WERI-Rb-1 (cell line): ENCODE measurements at regions not wholly inside any gene's neighbourhood (a gene's known extent, or its start where the extent isn't known, plus 50 kb on each side); places are given as distances from the start of the nearest gene placed in this dataset.

Source experiments
- DNase-seq: peaks from one replicate; pipeline ENCODE4 v3.0.0-alpha.2; 2020
- H3K27ac ChIP-seq: fragments of 250-450 bp; sonication (Bioruptor Pico); 2 replicates; pipeline ENCODE4 v1.5.1; 2020; ENCODE audit warnings: mild to moderate bottlenecking, moderate library complexity
- H3K27me3 ChIP-seq: fragments of 250-450 bp; sonication (Bioruptor Pico); 2 replicates; pipeline ENCODE4 v1.5.1; 2021; ENCODE audit warnings: mild to moderate bottlenecking, low read depth, moderate library complexity; ENCODE audit not compliant: insufficient read depth, severe bottlenecking
- H3K36me3 ChIP-seq: fragments of 250-450 bp; sonication (Bioruptor Pico); 2 replicates; pipeline ENCODE4 v1.5.1; 2020; ENCODE audit warnings: mild to moderate bottlenecking, moderate library complexity
- H3K4me3 ChIP-seq: 2 replicates; pipeline ENCODE4 v1.5.1; 2011; ENCODE audit warnings: low read depth, mild to moderate bottlenecking, control low read depth, low read length
- H3K9me3 ChIP-seq: fragments of 250-450 bp; sonication (Bioruptor Pico); 2 replicates; pipeline ENCODE4 v1.5.1; 2021; ENCODE audit warnings: mild to moderate bottlenecking, moderate library complexity; ENCODE audit not compliant: severe bottlenecking
- TF ChIP-seq, protein P1 (sequence below): IDR thresholded peaks from 2 replicates; pipeline ENCODE4 v1.5.1; 2011; ENCODE audit warnings: low read depth, mild to moderate bottlenecking, control low read depth, inconsistent platforms, low read length

DNA sequence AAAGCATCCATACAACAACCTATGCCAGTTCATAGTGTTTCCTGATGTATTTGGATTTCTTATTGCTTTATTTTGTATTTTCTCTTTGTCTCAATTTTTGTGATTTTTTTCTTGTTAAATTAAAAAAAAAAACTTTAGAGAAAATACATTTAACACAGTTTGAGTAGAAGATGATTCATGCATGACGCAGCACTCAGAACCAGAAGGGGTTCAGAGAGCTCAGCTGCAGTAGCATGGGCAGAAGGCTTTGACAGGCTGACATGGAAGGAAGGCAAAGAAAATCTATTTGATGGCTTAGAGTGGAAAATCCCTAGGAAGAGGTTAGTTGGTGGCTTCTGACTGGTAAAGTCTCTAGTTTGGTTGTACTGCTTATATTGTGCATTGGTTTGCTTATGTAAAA lies 207.2 kb upstream of the STXBP5 start:
- Histone ChIP-seq H3K36me3 (no peaks in the 10 kb centered on the region), H3K4me3 (no peak overlapping the region), H3K9me3 (no peaks in the 10 kb centered on the region), H3K27ac (no peak overlapping the region), H3K27me3 (no peaks in the 10 kb centered on the region)
- TF ChIP-seq, protein P1, sequence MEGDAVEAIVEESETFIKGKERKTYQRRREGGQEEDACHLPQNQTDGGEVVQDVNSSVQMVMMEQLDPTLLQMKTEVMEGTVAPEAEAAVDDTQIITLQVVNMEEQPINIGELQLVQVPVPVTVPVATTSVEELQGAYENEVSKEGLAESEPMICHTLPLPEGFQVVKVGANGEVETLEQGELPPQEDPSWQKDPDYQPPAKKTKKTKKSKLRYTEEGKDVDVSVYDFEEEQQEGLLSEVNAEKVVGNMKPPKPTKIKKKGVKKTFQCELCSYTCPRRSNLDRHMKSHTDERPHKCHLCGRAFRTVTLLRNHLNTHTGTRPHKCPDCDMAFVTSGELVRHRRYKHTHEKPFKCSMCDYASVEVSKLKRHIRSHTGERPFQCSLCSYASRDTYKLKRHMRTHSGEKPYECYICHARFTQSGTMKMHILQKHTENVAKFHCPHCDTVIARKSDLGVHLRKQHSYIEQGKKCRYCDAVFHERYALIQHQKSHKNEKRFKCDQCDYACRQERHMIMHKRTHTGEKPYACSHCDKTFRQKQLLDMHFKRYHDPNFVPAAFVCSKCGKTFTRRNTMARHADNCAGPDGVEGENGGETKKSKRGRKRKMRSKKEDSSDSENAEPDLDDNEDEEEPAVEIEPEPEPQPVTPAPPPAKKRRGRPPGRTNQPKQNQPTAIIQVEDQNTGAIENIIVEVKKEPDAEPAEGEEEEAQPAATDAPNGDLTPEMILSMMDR, result no peak
- DNase-seq, result no peak

DNA sequence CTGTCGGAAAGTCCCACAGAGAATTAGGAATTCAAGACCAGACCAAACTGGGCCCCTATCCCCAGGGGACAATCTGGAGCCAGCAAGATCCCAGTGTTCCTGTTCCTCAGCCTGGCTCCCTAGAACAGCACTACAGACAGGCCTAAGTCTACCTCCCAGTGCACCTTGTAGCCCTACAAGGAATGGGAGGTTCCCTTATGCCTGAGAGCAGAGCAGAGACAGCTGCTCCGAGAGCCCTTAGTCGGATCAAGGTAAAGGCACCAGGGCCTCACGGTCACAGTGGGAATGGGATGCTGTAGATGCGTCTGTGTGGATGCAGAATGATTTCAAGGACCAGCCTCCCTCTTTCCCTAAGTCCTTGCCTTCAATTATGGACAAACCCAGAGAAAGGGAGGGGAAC lies 204.5 kb upstream of the STXBP5 start:
- Histone ChIP-seq H3K36me3 (no peaks in the 10 kb centered on the region), H3K4me3 (no peak overlapping the region), H3K9me3 (no peaks in the 10 kb centered on the region), H3K27me3 (no peaks in the 10 kb centered on the region), H3K27ac (no peak overlapping the region)
- no peak for DNase-seq
- TF ChIP-seq, protein P1, result no peak

DNA sequence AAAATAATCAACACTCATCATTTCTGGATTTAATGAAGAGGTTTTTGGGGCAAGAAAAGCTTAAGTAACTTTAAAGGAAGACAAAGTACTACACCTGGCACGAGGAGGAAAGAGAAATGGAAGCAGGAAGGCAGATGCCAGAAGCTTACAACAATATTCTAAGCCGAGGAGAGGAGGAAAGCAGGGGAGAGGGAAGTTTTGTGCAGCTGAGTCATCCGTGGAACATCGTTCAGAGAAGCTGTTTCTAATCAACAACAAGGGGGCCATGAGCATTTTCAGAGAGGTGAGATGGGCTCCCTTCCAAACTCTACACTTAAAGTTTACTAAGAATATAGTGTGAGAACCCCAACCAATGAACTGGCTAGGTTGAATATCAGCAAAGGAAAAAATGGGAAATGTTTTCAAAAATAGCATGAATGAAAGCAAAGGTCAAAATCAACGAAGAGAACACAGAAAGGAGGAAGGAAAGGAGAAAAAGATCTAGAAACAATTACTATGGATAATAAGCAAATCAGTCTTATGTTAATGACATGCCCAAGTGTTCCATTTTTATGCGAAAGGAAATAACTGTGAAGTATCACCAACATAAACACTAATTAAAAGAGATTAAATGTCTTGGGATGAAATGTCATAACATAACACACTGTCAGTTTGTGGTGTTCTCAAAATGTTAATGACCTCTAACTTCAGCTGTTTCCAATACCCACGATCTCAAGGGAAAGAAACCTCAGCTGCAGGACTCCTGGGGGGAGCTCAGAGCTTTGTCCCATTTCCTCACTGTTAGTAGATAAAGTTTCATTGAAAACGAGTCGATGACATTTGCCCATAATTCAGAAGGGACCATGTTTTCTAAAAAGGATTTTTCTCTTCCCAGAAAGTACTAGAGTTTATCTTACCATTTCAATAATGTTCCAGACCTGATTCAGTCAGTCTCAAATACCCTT lies 203.4 kb upstream of the STXBP5 start:
- no peak for DNase-seq

DNA sequence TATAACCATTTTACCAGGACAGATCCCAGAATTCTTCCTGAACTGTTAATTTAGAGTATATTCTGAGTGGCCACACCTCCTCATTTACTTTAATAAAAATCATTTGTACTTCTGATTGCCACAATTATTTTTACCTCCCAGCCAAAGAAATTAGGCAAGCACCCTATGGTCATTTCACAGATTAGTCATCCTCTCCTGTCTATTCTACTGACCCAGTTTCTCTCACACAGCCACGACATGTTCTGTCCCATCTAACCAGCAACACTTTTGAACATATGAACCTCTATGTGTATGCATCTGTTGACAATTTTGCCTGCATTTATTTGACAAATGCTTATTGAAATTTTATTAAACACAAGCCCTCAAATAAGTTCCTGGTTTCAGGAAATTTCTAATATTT lies 202.6 kb upstream of the STXBP5 start:
- Histone ChIP-seq H3K27ac (no peak overlapping the region), H3K9me3 (no peaks in the 10 kb centered on the region), H3K4me3 (no peak overlapping the region), H3K36me3 (no peaks in the 10 kb centered on the region), H3K27me3 (no peaks in the 10 kb centered on the region)
- no peak for DNase-seq
- TF ChIP-seq, protein P1, result no peak

More for the DNA sequence above, 203.4 kb upstream of the STXBP5 start:
- H3K36me3 ChIP-seq, result no peaks in the 10 kb centered on the region
- no peak overlapping the region for H3K4me3 ChIP-seq
- no peaks in the 10 kb centered on the region for H3K9me3 ChIP-seq
- no peaks in the 10 kb centered on the region for H3K27me3 ChIP-seq
- no peak overlapping the region for H3K27ac ChIP-seq
- TF ChIP-seq, protein P1, result no peak

DNA sequence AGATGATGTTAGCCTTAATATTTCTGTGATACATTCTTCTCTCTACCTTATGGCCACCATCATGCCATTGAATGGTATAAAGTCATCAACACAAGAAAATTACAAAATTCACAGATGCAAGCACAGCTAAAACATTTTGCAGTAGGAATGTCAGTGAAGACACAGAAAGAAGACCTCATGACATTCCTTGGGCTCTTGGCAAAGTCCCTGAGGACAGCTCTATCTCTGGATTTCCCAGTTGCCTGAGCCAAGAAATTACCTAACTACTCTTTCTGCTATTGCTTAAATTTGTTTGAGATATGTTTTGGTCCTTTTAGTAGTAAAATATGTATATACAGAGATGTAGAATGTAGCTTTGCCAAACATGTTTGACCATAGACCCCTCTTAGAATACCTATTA lies 201.0 kb upstream of the STXBP5 start:
- no peak overlapping the region for H3K27ac ChIP-seq
- H3K9me3 ChIP-seq, result no peaks in the 10 kb centered on the region
- DNase-seq, result no peak
- no peak overlapping the region for H3K4me3 ChIP-seq
- TF ChIP-seq, protein P1, result no peak
- H3K36me3 ChIP-seq, result no peaks in the 10 kb centered on the region
- no peaks in the 10 kb centered on the region for H3K27me3 ChIP-seq

DNA sequence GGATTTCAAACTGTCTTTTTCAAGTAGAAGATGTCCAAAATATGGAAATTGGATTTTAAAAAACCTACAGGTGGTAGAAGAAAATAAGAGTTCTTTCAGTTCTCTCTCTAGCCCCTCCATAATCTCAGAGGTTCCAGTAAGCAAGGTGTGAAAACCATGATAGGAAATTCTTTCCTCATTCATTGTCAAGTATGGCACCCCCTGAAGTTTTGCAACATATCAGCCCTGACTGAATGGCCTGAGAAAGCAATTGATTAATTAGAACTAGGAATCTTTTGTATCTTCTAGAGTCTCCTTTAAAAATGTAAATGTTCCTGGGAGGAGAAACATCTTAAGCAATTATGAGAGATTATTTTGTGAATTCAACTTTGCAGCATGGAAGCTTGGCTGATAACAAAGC lies 198.7 kb upstream of the STXBP5 start:
- Histone ChIP-seq H3K9me3 (no peaks in the 10 kb centered on the region), H3K4me3 (no peak overlapping the region), H3K27ac (no peak overlapping the region), H3K36me3 (no peaks in the 10 kb centered on the region), H3K27me3 (no peaks in the 10 kb centered on the region)
- TF ChIP-seq, protein P1, result no peak
- DNase-seq, result no peak
